ENCODE measurements at regions not wholly inside any gene's neighbourhood (a gene's known extent, or its start where the extent isn't known, plus 50 kb on each side); places are given as distances from the start of the nearest gene placed in this dataset.
"Not testable (repeated sequence)": the region's sequence is repeated elsewhere in the genome, so short reads cannot be mapped to it uniquely, and the experiment has no call there.

DNA sequence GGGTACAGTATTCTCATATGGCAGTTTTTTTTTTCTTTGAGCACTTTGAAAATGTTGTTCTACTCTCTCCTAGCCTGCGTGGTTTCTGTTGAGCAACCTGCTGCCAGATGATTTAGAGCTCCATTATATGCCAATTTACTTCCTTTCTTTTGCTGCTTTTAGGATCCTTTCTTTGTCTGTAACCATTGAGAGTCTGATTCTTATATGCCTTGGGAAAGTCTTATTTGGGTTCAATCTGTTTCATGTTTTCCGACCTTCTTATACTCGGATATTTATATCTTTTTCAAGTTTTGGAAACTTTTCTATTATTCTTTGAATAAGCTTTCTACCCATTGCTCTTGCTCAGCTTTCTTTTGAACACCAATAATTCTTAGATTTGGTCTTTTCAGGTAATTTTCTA, 138.1 kb upstream of the RAG2 start:
- no peak for DNase-seq

DNA sequence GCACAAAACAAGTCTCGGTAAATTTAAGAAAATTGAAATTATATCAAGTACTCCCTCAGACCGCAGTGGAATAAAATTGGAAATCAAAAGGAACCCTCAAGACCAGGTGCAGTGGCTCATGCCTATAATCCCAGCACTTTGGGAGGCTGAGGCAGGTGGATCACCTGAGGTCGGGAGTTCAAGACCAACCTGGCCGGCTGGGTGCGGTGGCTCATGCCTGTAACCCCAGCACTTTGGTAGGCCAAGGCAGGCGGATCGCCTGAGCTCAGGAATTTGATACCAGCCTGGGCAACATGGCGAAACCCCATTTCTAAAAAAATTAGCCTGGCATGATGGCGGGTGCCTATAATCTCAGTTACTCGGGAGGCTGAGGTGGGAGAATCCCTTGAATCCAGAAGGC, 135.7 kb upstream of the RAG2 start:
- DNase-seq, result not testable (repeated sequence)

DNA sequence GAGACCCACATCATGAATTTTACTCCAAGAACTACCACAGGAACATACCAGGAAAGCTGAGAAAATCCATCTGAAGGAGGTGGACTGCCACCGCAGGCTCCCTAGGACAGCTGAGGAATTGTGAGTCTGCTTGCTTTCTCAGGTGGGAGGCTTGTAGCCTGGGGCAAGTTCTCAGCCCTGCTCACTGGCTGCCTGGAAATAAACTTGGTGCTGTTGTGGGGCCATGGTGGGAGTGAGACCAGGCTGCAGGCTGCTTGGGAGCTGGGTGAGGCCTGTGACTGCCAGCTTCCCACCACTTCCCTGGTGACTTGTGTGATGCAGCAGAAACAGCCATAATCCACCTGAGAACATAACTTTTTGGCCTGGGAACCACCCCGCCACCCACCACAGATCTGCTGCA, 132.7 kb upstream of the RAG2 start:
- no peak for DNase-seq

DNA sequence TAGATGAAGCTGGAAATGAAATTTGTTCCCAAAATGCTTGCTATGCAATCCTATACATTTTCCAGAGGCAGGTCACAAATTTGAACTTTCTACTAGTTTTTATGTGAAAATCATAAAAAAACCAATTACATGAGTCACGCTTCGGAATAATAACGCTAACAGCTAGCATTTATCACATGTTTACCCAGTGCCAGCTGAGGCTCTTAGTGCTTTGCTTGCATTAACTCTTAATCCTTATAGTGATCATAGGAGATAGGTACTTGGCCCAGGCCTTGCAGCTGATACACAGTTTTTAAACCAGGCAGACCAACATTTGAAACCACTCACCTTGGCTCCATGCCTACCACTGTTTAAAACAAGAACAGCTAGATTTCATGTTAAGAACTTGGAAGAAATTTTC, 131.8 kb upstream of the RAG2 start:
- no peak for DNase-seq

DNA sequence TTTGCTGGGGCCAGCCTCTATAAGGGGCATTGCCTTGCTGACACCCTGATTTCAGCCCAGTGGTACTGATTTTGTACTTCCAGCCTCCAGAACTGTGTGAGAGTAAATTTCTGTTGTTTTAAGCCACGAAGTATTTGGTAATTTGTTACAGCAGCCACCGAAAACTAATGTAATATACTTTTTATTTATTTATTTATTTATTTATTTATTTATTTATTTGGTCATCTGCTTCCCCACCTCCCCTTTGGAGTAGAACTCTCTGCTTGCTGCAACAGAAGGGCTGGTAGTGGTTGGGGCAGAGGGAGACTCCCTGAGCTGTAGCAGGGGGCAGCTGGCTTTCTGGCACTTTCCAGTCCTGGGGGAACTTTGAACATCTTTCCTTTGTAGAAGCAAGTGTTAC, 128.4 kb upstream of the RAG2 start:
- no peak for DNase-seq

DNA sequence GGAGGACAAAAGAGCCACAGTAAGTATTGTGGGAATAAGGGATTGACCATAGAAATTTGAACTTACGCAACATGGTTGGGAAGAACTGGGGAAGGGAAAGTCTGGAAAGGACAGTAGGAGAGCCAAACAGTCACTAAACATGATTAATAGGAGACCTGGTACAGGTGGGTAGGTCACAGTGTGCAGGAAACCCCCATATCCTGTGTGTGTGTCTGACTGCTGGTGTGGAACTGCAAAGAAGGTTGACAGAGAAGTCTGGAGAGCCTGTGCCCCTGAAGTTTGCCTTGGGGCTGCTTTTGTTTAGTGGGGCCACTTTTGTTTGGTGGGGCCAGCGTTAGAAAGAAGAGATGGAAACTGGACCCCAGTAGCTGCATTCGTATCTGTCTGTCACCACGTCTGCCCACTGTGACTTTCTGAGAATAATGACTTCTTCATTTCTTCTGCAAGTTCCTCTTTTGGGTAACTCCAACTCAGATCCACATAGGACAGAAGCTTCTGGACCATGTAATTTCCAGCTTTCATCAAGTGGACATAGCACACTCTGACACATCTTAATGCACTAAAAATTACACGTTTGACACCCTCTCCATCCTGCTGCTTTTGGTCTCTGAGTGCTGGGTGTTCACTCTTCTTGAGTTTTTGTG, 126.8 kb upstream of the RAG2 start:
- no peak for DNase-seq

DNA sequence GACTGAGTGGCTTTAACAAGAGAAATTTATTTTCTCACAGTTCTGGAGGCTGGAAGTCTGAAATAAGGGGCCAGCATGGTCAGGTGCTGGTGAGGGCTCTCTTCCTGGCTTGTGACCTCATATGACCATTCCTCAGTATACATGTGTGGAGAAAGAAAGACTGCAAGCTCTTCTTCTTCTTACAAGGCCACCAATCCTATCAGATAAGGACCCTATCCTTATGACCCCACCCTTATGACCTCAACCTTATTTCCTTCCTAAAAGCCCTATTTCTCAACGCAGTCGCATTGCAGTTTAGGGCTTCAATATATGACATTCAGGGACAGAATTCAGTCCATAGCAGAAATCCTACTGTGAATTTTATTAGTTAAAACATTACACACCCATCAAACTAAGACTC, 124.4 kb upstream of the RAG2 start:
- no peak for DNase-seq

DNA sequence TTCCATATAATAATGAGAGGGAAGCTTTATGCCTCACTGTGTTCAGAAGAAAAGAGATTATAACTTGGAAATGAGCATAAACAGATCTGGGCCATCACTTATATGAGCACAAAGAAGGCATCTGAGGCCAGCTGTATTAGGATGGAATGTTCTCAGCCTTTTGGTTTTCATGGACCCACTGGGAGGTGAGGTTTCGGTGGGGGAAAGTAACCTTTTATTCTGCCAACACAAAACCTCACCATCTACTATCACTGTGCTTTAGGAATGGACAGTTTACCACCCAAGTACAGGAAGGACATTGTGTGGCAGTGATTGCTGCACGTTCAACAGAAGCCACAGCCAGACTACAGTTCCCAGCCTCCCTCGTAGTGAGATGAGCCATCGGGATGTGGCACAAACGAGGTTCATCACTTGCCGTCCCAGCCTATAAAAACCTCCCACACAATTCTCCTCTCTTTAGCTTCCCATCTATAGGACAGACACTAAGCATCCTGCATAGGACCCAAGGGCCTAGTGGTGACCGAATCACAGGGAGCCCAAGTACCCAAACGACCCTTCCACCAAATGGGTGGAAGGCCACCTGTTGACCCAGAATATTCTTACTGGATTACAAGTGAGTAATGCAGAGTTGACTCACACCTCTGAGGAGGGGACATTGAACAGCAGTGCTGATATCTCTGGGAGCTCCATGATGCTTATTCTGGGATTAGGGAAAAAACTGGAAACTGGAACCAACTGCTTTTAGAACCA, 121.5 kb upstream of the RAG2 start:
- DNase-seq, result no peak

DNA sequence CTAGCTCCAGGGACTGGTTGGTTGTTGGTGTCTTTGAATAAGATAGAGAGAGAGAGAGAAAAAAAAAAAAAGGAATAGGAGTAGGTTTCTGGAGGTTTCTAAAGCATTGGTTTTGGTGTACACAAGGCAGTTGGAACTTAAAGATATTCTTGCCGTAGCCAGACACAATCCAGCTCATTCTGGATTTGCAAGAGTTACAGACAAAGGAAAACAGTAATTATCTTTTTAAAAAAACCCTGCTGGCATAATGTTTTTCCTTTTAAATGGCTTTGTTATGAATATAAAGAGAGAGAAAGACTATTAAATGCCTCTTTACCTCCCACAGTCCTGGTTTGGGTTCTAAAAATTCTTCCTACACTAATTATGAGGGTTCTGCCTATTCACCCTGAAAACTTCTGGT, 120.4 kb upstream of the RAG2 start:
- no peak for DNase-seq

DNA sequence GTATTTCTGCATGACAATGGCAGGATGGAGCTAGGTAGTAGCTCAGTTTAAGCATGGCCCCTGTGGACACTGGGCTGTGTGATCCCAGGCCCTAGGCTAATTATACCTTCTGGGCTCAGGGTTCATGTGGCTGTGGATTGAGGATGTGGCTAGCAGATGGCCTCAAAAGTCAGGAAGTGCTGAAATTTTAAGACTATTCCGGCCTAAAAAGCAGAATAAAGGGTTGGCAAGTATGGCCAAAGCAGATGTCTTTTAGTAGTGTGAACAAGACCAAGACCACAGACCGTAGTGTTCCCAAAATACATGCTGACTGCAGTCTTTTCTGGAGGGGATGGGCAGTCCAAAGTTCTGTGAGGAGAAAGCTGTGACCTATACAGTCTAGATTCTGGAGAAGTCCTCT, 115.7 kb upstream of the RAG2 start:
- DNase-seq, result no peak

DNA sequence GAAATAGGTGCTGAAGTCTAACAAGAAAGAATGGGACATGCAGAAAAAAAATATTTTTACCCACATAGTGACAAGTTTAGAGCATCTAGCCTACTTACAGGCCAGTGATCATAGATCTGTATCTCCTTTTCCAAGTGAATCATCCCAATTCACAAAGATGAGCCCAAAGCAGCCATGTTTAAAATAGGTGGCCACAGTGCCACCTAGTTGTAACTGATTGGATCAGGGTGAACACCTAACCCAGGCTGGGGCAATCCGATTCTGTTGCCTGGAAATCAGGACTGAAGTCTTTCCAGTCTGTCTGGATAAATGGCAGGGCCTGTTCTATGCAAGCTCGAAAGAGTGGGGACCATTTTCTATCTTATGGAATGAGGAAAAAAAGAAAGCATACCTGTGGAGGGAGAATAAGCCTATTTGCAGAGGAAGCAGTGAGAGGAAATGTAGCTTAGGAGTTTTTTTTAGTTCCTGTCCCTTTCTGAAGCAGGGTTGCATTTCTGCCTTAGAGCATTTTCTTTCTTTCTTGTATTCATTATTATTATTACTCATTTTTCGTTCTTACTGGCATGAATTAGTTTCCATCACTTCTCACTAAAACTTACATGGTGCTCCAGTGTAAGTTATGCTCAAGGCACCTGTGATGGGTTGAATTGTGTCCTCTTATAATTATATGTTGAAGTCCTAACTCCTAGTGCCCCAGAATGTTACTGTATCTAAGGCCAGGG, 113.2 kb upstream of the RAG2 start:
- DNase-seq, result no peak

Data from CD4-positive, alpha-beta T cell treated with Interleukin-17A for 1 hour (primary cell).